ENCODE measurements at regions not wholly inside any gene's neighbourhood (a gene's known extent, or its start where the extent isn't known, plus 50 kb on each side); places are given as distances from the start of the nearest gene placed in this dataset.
"Not testable (repeated sequence)": the region's sequence is repeated elsewhere in the genome, so short reads cannot be mapped to it uniquely, and the experiment has no call there.

GRCh38 chr20:57977569-57977968 is 250.9 kb downstream of the ANKRD60 start:
- no peak for TF ChIP-seq CTCF (IDR thresholded peaks at IDR 0.05)
- intact Hi-C loops (cut with DNase I), result no loop called here
- Histone ChIP-seq H3K27me3 (no peaks in the 10 kb centered on the region), H3K4me1 (peaks cover 0 to 3% of the 10 kb centered on the region in 2 donors), H3K36me3 (no peaks in the 10 kb centered on the region), H3K9me3 (no peaks in the 10 kb centered on the region), H3K27ac (no peak overlapping the region), H3K4me3 (no peak overlapping the region)
- DNase-seq (ENCODE audit: low spot score in 2 of 2), result no peak

GRCh38 chr20:57977141-57977540 is 251.3 kb downstream of the ANKRD60 start:
- Histone ChIP-seq H3K36me3 (no peaks in the 10 kb centered on the region), H3K9me3 (no peaks in the 10 kb centered on the region), H3K27me3 (no peaks in the 10 kb centered on the region), H3K27ac (no peak overlapping the region), H3K4me3 (no peak overlapping the region), H3K4me1 (peaks cover 0 to 3% of the 10 kb centered on the region in 2 donors)
- no peak for TF ChIP-seq CTCF (IDR thresholded peaks at IDR 0.05)
- intact Hi-C loops (cut with DNase I), result no loop called here
- no peak for DNase-seq (ENCODE audit: low spot score in 2 of 2)

- H3K36me3 ChIP-seq, result no peaks in the 10 kb centered on the region
- no peak overlapping the region for H3K4me3 ChIP-seq
- no peak for TF ChIP-seq CTCF (IDR thresholded peaks at IDR 0.05)
- no peaks in the 10 kb centered on the region for H3K27me3 ChIP-seq
- H3K27ac ChIP-seq, result no peak overlapping the region
- intact Hi-C loops (cut with DNase I), result no loop called here
- H3K4me1 ChIP-seq, result peaks cover 0 to 3% of the 10 kb centered on the region in 2 donors
- no peaks in the 10 kb centered on the region for H3K9me3 ChIP-seq
- no peak for DNase-seq (ENCODE audit: low spot score in 2 of 2)
Observed at GRCh38 chr20:57974863-57975262, 253.6 kb downstream of the ANKRD60 start.

- Histone ChIP-seq H3K36me3 (no peaks in the 10 kb centered on the region), H3K27me3 (no peaks in the 10 kb centered on the region), H3K27ac (no peak overlapping the region), H3K4me1 (peaks cover 0 to 3% of the 10 kb centered on the region in 2 donors), H3K4me3 (no peak overlapping the region), H3K9me3 (no peaks in the 10 kb centered on the region)
- no peak for DNase-seq (ENCODE audit: low spot score in 2 of 2)
- intact Hi-C loops (cut with DNase I), result no loop called here
- TF ChIP-seq CTCF (IDR thresholded peaks at IDR 0.05), result no peak
Observed at GRCh38 chr20:57973886-57974285, 254.6 kb downstream of the ANKRD60 start.

- H3K9me3 ChIP-seq; H3K4me3 ChIP-seq; H3K27me3 ChIP-seq; H3K27ac ChIP-seq; DNase-seq (ENCODE audit: low spot score in 2 of 2); H3K36me3 ChIP-seq; intact Hi-C loops (cut with DNase I); H3K4me1 ChIP-seq: not testable (repeated sequence)
Observed at GRCh38 chr20:57971583-57971982, 256.9 kb downstream of the ANKRD60 start.

GRCh38 chr20:57970856-57971255 is 257.6 kb downstream of the ANKRD60 start:
- Histone ChIP-seq H3K9me3 (no peaks in the 10 kb centered on the region), H3K4me3 (no peak overlapping the region), H3K4me1 (no peaks in the 10 kb centered on the region), H3K36me3 (no peaks in the 10 kb centered on the region), H3K27me3 (no peaks in the 10 kb centered on the region), H3K27ac (no peak overlapping the region)
- intact Hi-C loops (cut with DNase I), result no loop called here
- DNase-seq (ENCODE audit: low spot score in 2 of 2), result no peak
- TF ChIP-seq CTCF (IDR thresholded peaks at IDR 0.05), result no peak

Measured in ascending aorta (tissue), 2 donors.